Adipocyte (in vitro differentiated cells): ENCODE measurements at regions not wholly inside any gene's neighbourhood (a gene's known extent, or its start where the extent isn't known, plus 50 kb on each side); places are given as distances from the start of the nearest gene placed in this dataset.
"Not testable (repeated sequence)": the region's sequence is repeated elsewhere in the genome, so short reads cannot be mapped to it uniquely, and the experiment has no call there.

Experiments
- DNase-seq: peaks from one replicate; pipeline ENCODE4 v3.0.0-alpha.2; 2015; ENCODE audit warnings: low read depth
- H3K27me3 ChIP-seq: replicated peaks from 2 replicates; pipeline ENCODE4 v1.7.0; 2013; ENCODE audit warnings: mild to moderate bottlenecking, low read length, moderate library complexity; ENCODE audit not compliant: control insufficient read depth, insufficient read depth
- H3K36me3 ChIP-seq: 2 replicates; pipeline ENCODE4 v1.7.0; 2013; ENCODE audit warnings: low read length, mild to moderate bottlenecking, moderate library complexity; ENCODE audit not compliant: control insufficient read depth, insufficient read depth, severe bottlenecking
- H3K4me1 ChIP-seq: 2 replicates; pipeline ENCODE4 v1.7.0; 2013; ENCODE audit warnings: mild to moderate bottlenecking, low read length, moderate library complexity; ENCODE audit not compliant: control insufficient read depth, insufficient read depth
- H3K4me3 ChIP-seq: 2 replicates; pipeline ENCODE4 v1.7.0; 2013; ENCODE audit warnings: mild to moderate bottlenecking, low read length, moderate library complexity
- H3K9ac ChIP-seq: 2 replicates; pipeline ENCODE4 v1.7.0; 2013; ENCODE audit warnings: mild to moderate bottlenecking, low read length, moderate library complexity
- H3K9me3 ChIP-seq: 2 replicates; pipeline ENCODE4 v1.7.0; 2013; ENCODE audit warnings: mild to moderate bottlenecking, low read length, moderate library complexity; ENCODE audit not compliant: control insufficient read depth

GRCh38 chr10:2777666-2778355 lies 289.5 kb upstream of the PFKP start:
- no peak overlapping the region for H3K9ac ChIP-seq
- H3K36me3 ChIP-seq = no peaks in the 10 kb centered on the region
- no peaks in the 10 kb centered on the region for H3K9me3 ChIP-seq
- no peaks in the 10 kb centered on the region for H3K27me3 ChIP-seq
- no peak overlapping the region for H3K4me3 ChIP-seq
- no peaks in the 10 kb centered on the region for H3K4me1 ChIP-seq
- no peak for DNase-seq

- Histone ChIP-seq H3K27me3 (no peaks in the 10 kb centered on the region), H3K36me3 (no peaks in the 10 kb centered on the region), H3K9me3 (peaks cover 5% of the 10 kb centered on the region), H3K4me3 (no peak overlapping the region), H3K9ac (no peak overlapping the region), H3K4me1 (no peaks in the 10 kb centered on the region)
- no peak for DNase-seq
Observed at GRCh38 chr10:2772816-2773631, 294.3 kb upstream of the PFKP start.

GRCh38 chr10:2772135-2772534 lies 295.2 kb upstream of the PFKP start:
- no peaks in the 10 kb centered on the region for H3K4me1 ChIP-seq
- no peak overlapping the region for H3K4me3 ChIP-seq
- no peaks in the 10 kb centered on the region for H3K36me3 ChIP-seq
- DNase-seq = no peak
- H3K9me3 ChIP-seq = peaks cover 5% of the 10 kb centered on the region
- no peak overlapping the region for H3K9ac ChIP-seq
- no peaks in the 10 kb centered on the region for H3K27me3 ChIP-seq

GRCh38 chr10:2767293-2767692 lies 300.1 kb upstream of the PFKP start:
- not testable (repeated sequence) for H3K4me1 ChIP-seq, H3K27me3 ChIP-seq, H3K9ac ChIP-seq, H3K4me3 ChIP-seq, H3K36me3 ChIP-seq, H3K9me3 ChIP-seq, DNase-seq

GRCh38 chr10:2761971-2762370 lies 305.4 kb upstream of the PFKP start:
- Histone ChIP-seq H3K36me3 (no peaks in the 10 kb centered on the region), H3K9me3 (peaks cover 3% of the 10 kb centered on the region), H3K27me3 (no peaks in the 10 kb centered on the region), H3K4me1 (no peaks in the 10 kb centered on the region), H3K4me3 (no peak overlapping the region), H3K9ac (no peak overlapping the region)
- no peak for DNase-seq

- Histone ChIP-seq H3K9ac (no peak overlapping the region), H3K4me1 (no peaks in the 10 kb centered on the region), H3K9me3 (peaks cover 3% of the 10 kb centered on the region), H3K36me3 (no peaks in the 10 kb centered on the region), H3K4me3 (no peak overlapping the region), H3K27me3 (no peaks in the 10 kb centered on the region)
- no peak for DNase-seq
Observed at GRCh38 chr10:2761311-2761710, 306.0 kb upstream of the PFKP start.

- H3K27me3 ChIP-seq = no peaks in the 10 kb centered on the region
- H3K36me3 ChIP-seq = no peaks in the 10 kb centered on the region
- H3K4me3 ChIP-seq = no peak overlapping the region
- H3K9me3 ChIP-seq = peaks cover 3% of the 10 kb centered on the region
- no peak overlapping the region for H3K9ac ChIP-seq
- H3K4me1 ChIP-seq = no peaks in the 10 kb centered on the region
- no peak for DNase-seq
Observed at GRCh38 chr10:2760736-2761135, 306.6 kb upstream of the PFKP start.

GRCh38 chr10:2759233-2759632 lies 308.1 kb upstream of the PFKP start:
- H3K27me3 ChIP-seq = no peaks in the 10 kb centered on the region
- no peak overlapping the region for H3K9ac ChIP-seq
- H3K9me3 ChIP-seq = peaks cover 3% of the 10 kb centered on the region
- H3K4me3 ChIP-seq = no peak overlapping the region
- H3K36me3 ChIP-seq = no peaks in the 10 kb centered on the region
- no peaks in the 10 kb centered on the region for H3K4me1 ChIP-seq
- no peak for DNase-seq

GRCh38 chr10:2754943-2755342 lies 312.4 kb upstream of the PFKP start:
- Histone ChIP-seq H3K36me3 (no peaks in the 10 kb centered on the region), H3K4me1 (no peaks in the 10 kb centered on the region), H3K9ac (no peak overlapping the region), H3K27me3 (no peaks in the 10 kb centered on the region), H3K4me3 (no peak overlapping the region), H3K9me3 (peaks cover 4% of the 10 kb centered on the region)
- DNase-seq = no peak

GRCh38 chr10:2748287-2748686 lies 319.1 kb upstream of the PFKP start:
- Histone ChIP-seq H3K27me3 (no peaks in the 10 kb centered on the region), H3K4me1 (no peaks in the 10 kb centered on the region), H3K36me3 (no peaks in the 10 kb centered on the region), H3K9me3 (peaks cover 4% of the 10 kb centered on the region), H3K4me3 (no peak overlapping the region), H3K9ac (no peak overlapping the region)
- DNase-seq = no peak

GRCh38 chr10:2746638-2747037 lies 320.7 kb upstream of the PFKP start:
- H3K36me3 ChIP-seq = no peaks in the 10 kb centered on the region
- H3K4me3 ChIP-seq = no peak overlapping the region
- no peak for DNase-seq
- no peak overlapping the region for H3K9ac ChIP-seq
- peaks cover 4% of the 10 kb centered on the region for H3K9me3 ChIP-seq
- no peaks in the 10 kb centered on the region for H3K27me3 ChIP-seq
- no peaks in the 10 kb centered on the region for H3K4me1 ChIP-seq
